Colonic mucosa (tissue), 4 donors: ENCODE measurements at regions not wholly inside any gene's neighbourhood (a gene's known extent, or its start where the extent isn't known, plus 50 kb on each side); places are given as distances from the start of the nearest gene placed in this dataset.

Experiments used
- DNase-seq: peaks from one replicate; pipeline ENCODE4 v3.0.0-alpha.2; 2020
- H3K27ac ChIP-seq: fragments of 200-600 bp; one replicate; pipeline ENCODE4 v1.8.0; 2021
- H3K27me3 ChIP-seq: fragments of 200-600 bp; one replicate; pipeline ENCODE4 v1.8.0; 2021
- H3K36me3 ChIP-seq: fragments of 200-600 bp; one replicate; pipeline ENCODE4 v1.8.0; 2021
- H3K4me1 ChIP-seq: fragments of 200-600 bp; one replicate; pipeline ENCODE4 v1.8.0; 2021; ENCODE audit warnings: mild to moderate bottlenecking
- H3K4me3 ChIP-seq: fragments of 200-600 bp; one replicate; pipeline ENCODE4 v1.8.0; 2021
- H3K9ac ChIP-seq, 2 donors: one replicate each; pipeline ENCODE4 v1.7.0; 2013; ENCODE audit warnings: control low read depth in 2 of 2, low read depth in 2 of 2, low read length in 2 of 2
- H3K9me3 ChIP-seq: fragments of 200-600 bp; one replicate; pipeline ENCODE4 v1.8.0; 2021
- intact Hi-C: fragments of 100-400 bp; cut with DNase I; formaldehyde crosslinking; loops from one replicate; pipeline ENCODE4 v1.14.1; 2022
- TF ChIP-seq, protein P1 (sequence below): fragments of 200-600 bp; IDR thresholded peaks from one replicate; pipeline ENCODE4 v1.8.0; 2022; ENCODE audit warnings: antibody characterized with exemption, mild to moderate bottlenecking
- donor health status: healthy.
- donor health status: DM: no; HTN: no; CAD: no.
- donor health status: DM: no; HTN: no; CAD: no.

DNA sequence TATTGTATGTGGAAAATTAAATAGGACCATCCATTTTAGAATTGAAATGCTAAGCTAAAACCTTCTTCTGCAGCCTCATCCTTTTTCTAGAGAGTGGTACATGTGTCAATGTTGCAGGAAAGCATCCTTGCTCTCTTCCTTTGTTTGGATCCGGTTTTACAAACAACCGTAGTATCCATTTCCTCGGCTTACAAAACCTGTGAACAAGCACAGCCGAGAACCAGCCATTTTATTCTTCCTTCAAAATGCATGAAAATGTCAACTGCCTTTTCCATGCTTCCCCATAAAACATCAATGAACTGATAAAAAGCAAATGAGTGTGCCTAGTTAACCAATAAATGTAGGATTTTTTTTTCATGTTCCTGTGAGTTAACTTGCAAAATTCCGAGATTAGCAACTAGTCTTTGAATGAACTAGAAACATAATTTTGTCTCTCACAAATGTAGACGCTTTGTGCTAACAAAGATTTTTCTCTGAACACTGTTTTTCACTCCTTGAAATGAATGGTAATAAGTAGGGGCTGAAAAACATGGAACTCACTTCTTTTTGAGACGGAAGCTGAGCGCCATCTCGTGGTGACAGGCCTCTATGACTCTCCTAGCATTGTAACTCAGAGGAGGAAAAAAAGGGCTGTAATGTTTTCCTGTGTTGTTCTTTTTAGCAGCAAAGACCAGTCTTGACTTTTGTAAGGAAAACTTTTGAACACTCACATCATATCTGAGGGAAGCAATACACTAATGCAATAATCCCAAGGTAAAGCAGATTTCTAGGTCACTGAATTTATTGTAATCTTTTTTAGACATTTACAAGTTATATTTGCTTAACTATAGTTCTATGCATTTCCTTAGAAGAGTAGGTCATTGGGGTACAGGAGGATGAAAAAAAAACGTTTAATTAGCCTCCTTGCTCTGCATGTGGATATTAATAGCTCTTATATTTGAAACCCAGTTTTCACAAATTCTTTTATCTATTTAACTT lies 157.4 kb upstream of the FOXG1 start:
- intact Hi-C loops, result no loop called here
- no peak overlapping the region for H3K4me3 ChIP-seq
- peak; percentile 41 for DNase-seq
- H3K36me3 ChIP-seq, result no peaks in the 10 kb centered on the region
- no peak overlapping the region for H3K9ac ChIP-seq
- TF ChIP-seq, protein P1, sequence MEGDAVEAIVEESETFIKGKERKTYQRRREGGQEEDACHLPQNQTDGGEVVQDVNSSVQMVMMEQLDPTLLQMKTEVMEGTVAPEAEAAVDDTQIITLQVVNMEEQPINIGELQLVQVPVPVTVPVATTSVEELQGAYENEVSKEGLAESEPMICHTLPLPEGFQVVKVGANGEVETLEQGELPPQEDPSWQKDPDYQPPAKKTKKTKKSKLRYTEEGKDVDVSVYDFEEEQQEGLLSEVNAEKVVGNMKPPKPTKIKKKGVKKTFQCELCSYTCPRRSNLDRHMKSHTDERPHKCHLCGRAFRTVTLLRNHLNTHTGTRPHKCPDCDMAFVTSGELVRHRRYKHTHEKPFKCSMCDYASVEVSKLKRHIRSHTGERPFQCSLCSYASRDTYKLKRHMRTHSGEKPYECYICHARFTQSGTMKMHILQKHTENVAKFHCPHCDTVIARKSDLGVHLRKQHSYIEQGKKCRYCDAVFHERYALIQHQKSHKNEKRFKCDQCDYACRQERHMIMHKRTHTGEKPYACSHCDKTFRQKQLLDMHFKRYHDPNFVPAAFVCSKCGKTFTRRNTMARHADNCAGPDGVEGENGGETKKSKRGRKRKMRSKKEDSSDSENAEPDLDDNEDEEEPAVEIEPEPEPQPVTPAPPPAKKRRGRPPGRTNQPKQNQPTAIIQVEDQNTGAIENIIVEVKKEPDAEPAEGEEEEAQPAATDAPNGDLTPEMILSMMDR, result peak; percentile 49
- no peaks in the 10 kb centered on the region for H3K27me3 ChIP-seq
- no peak overlapping the region for H3K27ac ChIP-seq
- H3K4me1 ChIP-seq, result no peaks in the 10 kb centered on the region
- no peaks in the 10 kb centered on the region for H3K9me3 ChIP-seq

GRCh38 chr14:28612414-28612813 lies 154.2 kb upstream of the FOXG1 start:
- no peaks in the 10 kb centered on the region for H3K9me3 ChIP-seq
- H3K4me3 ChIP-seq, result no peak overlapping the region
- H3K27me3 ChIP-seq, result no peaks in the 10 kb centered on the region
- TF ChIP-seq, protein P1, result no peak
- H3K9ac ChIP-seq, result no peak overlapping the region
- no peak overlapping the region for H3K27ac ChIP-seq
- no peak for DNase-seq
- intact Hi-C loops, result no loop called here
- no peaks in the 10 kb centered on the region for H3K36me3 ChIP-seq
- H3K4me1 ChIP-seq, result no peaks in the 10 kb centered on the region

- H3K4me1 ChIP-seq, result no peaks in the 10 kb centered on the region
- no peak overlapping the region for H3K4me3 ChIP-seq
- intact Hi-C loops, result no loop called here
Observed at GRCh38 chr14:28613532-28613931, 153.1 kb upstream of the FOXG1 start.

DNA sequence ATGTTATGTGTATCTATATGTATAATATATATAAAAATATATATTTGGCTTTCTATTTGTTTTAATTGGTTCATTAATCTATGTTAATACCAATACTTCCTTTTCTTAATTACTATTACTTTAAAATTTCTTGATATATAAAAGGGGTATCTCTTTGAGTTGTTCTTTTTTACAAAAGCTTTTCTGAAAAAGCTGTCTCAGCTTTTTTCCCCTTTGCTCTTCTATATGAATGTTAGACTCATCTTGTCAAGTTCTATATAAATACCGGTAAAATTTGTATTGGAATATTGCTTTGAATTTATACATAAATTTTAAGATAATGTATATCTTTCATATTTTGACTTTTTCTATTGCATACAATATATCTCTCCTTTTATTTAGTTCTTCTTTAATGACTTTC lies 139.8 kb upstream of the FOXG1 start:
- Histone ChIP-seq H3K9ac (no peak overlapping the region), H3K4me3 (no peak overlapping the region), H3K27me3 (no peaks in the 10 kb centered on the region), H3K9me3 (no peaks in the 10 kb centered on the region), H3K27ac (no peak overlapping the region), H3K36me3 (no peaks in the 10 kb centered on the region), H3K4me1 (no peaks in the 10 kb centered on the region)
- no peak for DNase-seq
- intact Hi-C loops, result no loop called here
- TF ChIP-seq, protein P1, result no peak

More at GRCh38 chr14:28613532-28613931, 153.1 kb upstream of the FOXG1 start:
- no peak overlapping the region for H3K27ac ChIP-seq
- no peak overlapping the region for H3K9ac ChIP-seq
- DNase-seq, result no peak
- no peaks in the 10 kb centered on the region for H3K27me3 ChIP-seq
- H3K9me3 ChIP-seq, result no peaks in the 10 kb centered on the region
- no peaks in the 10 kb centered on the region for H3K36me3 ChIP-seq
- TF ChIP-seq, protein P1, result no peak

- TF ChIP-seq, protein P1, result no peak
Observed at GRCh38 chr14:28629328-28630004, 137.1 kb upstream of the FOXG1 start.

More at GRCh38 chr14:28629328-28630004, 137.1 kb upstream of the FOXG1 start:
- Histone ChIP-seq H3K27ac (no peak overlapping the region), H3K9ac (no peak overlapping the region), H3K27me3 (no peaks in the 10 kb centered on the region), H3K4me3 (no peak overlapping the region), H3K4me1 (no peaks in the 10 kb centered on the region), H3K36me3 (no peaks in the 10 kb centered on the region), H3K9me3 (no peaks in the 10 kb centered on the region)
- intact Hi-C loops, result no loop called here
- no peak for DNase-seq
